HUES48 (cell line): ENCODE measurements at regions not wholly inside any gene's neighbourhood (a gene's known extent, or its start where the extent isn't known, plus 50 kb on each side); places are given as distances from the start of the nearest gene placed in this dataset.

Experiments used
- H3K27ac ChIP-seq: one replicate; pipeline ENCODE4 v1.7.0; 2013; ENCODE audit warnings: low read depth, low read length, inconsistent platforms
- H3K27me3 ChIP-seq: 2 replicates; pipeline ENCODE4 v1.6.1; 2013; ENCODE audit warnings: mild to moderate bottlenecking, low read length; ENCODE audit not compliant: control insufficient read depth, insufficient read depth
- H3K36me3 ChIP-seq: 2 replicates; pipeline ENCODE4 v1.6.1; 2013; ENCODE audit warnings: low read length; ENCODE audit not compliant: control insufficient read depth, insufficient read depth
- H3K4me1 ChIP-seq: 2 replicates; pipeline ENCODE4 v1.6.1; 2013; ENCODE audit warnings: mild to moderate bottlenecking, low read length; ENCODE audit not compliant: control insufficient read depth, insufficient read depth
- H3K4me3 ChIP-seq: 2 replicates; pipeline ENCODE4 v1.5.1; 2013; ENCODE audit warnings: mild to moderate bottlenecking, low read depth, low read length
- H3K9ac ChIP-seq: 2 replicates; pipeline ENCODE4 v1.6.1; 2013; ENCODE audit warnings: mild to moderate bottlenecking, low read depth, low read length, moderate library complexity
- H3K9me3 ChIP-seq: 2 replicates; pipeline ENCODE4 v1.6.1; 2013; ENCODE audit warnings: low read length; ENCODE audit not compliant: control insufficient read depth, insufficient read depth

DNA sequence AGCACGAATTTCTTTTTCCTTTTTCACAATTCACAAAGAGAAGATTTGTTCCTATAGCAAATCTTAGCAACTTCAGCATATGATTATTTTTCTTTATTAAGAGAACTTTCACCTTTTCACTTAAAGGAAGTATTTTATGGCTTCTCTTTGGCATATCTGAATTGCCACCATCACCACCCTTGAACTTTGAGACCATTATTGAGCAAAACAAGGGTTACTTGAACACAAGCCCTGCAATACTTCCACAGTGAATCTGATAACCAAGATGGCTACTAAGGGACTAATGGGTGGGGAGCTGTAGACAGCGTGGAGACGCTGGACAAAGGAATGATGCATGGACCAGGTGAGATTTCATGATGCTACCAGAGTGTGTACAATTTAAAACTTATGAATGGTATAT is 815.0 kb downstream of the LRRIQ3 start:
- H3K4me3 ChIP-seq: no peak overlapping the region
- H3K9me3 ChIP-seq: no peaks in the 10 kb centered on the region
- no peaks in the 10 kb centered on the region for H3K36me3 ChIP-seq
- H3K9ac ChIP-seq: no peak overlapping the region
- H3K27ac ChIP-seq: no peak overlapping the region
- H3K27me3 ChIP-seq: no peaks in the 10 kb centered on the region
- no peaks in the 10 kb centered on the region for H3K4me1 ChIP-seq

GRCh38 chr1:73366734-73367413 is 831.1 kb downstream of the LRRIQ3 start:
- H3K9me3 ChIP-seq: no peaks in the 10 kb centered on the region
- H3K4me3 ChIP-seq: no peak overlapping the region

DNA sequence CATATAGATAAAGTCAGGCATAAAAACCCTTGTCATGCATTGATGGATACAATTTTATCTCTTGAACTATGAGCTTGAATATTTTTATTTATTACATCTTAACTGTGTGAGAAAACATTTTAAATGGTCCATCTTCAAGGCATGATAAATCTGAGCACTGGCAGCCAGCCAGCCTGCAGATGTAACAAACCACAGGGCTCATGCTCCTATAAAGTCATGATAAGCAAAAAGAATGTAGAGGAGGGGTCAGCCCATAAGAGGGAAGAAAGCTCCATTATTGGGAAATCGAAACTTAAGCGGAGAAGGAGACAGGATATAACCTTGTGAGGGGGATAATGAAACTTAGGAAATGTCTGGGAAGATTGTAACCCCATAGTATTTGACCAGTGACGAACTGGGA is 839.0 kb downstream of the LRRIQ3 start:
- Histone ChIP-seq H3K4me1 (no peaks in the 10 kb centered on the region), H3K4me3 (no peak overlapping the region), H3K9ac (no peak overlapping the region), H3K9me3 (no peaks in the 10 kb centered on the region), H3K27ac (no peak overlapping the region), H3K36me3 (no peaks in the 10 kb centered on the region), H3K27me3 (no peaks in the 10 kb centered on the region)

More at GRCh38 chr1:73366734-73367413, 831.1 kb downstream of the LRRIQ3 start:
- Histone ChIP-seq H3K9ac (no peak overlapping the region), H3K27me3 (no peaks in the 10 kb centered on the region), H3K27ac (no peak overlapping the region), H3K4me1 (no peaks in the 10 kb centered on the region), H3K36me3 (no peaks in the 10 kb centered on the region)

DNA sequence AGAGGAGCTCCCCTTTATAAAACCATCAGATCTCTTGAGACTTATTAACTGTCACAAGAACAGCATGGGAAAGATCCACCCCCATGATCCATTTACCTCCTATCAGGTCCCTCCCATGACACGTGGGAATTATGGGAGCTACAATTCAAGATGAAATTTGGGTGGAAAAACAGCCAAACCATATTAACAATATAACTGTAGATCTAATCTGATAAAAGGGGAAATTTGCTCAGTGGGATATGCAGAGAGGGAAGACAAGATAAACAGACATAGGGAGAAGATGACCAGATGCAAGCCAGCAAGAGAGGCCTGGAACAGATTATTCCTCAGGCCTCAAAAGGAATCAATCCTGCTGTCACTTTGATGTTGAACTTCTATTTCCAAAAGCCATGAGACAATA is 841.5 kb downstream of the LRRIQ3 start:
- H3K27ac ChIP-seq: no peak overlapping the region
- H3K9ac ChIP-seq: no peak overlapping the region
- no peaks in the 10 kb centered on the region for H3K4me1 ChIP-seq
- H3K9me3 ChIP-seq: no peaks in the 10 kb centered on the region
- H3K36me3 ChIP-seq: no peaks in the 10 kb centered on the region
- no peak overlapping the region for H3K4me3 ChIP-seq
- no peaks in the 10 kb centered on the region for H3K27me3 ChIP-seq

- Histone ChIP-seq H3K27ac (no peak overlapping the region), H3K27me3 (no peaks in the 10 kb centered on the region), H3K36me3 (no peaks in the 10 kb centered on the region), H3K4me3 (no peak overlapping the region), H3K4me1 (no peaks in the 10 kb centered on the region), H3K9ac (no peak overlapping the region), H3K9me3 (peaks cover 9% of the 10 kb centered on the region; the same call in 1 of the 2 replicates)
These were observed 854.0 kb downstream of the LRRIQ3 start for GRCh38 chr1:73343947-73344346.

DNA sequence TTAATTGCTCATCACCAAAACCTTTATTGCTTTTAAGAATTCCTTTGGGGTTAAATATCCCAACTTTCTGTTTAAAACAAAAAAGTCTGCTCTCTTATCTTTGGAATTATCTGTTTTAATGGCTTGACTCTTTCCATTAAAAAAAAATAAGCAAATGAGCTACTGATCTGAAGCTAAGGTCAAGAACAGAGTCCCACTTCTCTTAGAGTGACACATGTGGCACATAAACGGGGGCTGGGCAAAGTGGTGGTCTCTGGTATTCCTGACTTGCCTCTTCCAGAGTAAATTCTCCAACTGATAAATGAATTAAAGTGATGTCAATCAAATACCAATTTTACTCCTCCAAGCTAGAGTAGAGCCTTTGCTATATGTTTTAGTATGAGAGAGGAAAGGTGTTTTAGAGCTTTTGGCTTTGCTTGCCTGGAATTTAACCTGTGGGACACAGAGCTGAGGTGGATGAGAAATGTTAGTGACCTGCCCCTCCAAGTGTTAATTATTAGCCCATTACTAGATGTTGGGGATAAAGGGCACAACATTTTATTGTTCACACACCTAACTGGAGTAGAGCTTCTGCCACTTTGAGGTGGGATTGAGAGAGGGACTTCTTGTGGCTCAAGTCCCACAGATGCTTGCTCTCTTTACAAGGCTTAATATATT is 864.0 kb downstream of the LRRIQ3 start:
- no peak overlapping the region for H3K4me3 ChIP-seq
- no peaks in the 10 kb centered on the region for H3K36me3 ChIP-seq
- H3K4me1 ChIP-seq: no peaks in the 10 kb centered on the region
- no peaks in the 10 kb centered on the region for H3K27me3 ChIP-seq
- H3K9ac ChIP-seq: no peak overlapping the region
- H3K9me3 ChIP-seq: peaks cover 8% of the 10 kb centered on the region
- H3K27ac ChIP-seq: no peak overlapping the region

DNA sequence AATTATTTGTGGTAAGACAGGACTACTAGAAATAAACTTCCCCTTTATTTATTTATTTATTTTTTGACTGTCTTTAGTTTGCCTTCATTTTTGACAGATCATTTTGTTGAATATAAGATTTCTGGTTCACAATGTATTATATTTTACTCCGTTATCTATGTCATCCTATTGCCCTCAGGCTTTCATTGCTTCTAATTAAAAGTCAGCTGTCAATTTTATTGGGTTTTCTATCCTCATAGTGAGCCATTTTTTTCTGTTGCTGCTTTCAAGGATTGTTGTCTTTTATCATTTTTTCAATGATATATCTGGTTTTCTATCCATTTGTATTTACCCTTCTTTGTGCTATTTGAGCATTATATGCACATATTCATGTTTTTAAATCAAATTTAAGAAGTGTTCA is 866.2 kb downstream of the LRRIQ3 start:
- H3K36me3 ChIP-seq: no peaks in the 10 kb centered on the region
- no peak overlapping the region for H3K4me3 ChIP-seq
- no peak overlapping the region for H3K27ac ChIP-seq
- no peaks in the 10 kb centered on the region for H3K4me1 ChIP-seq
- no peaks in the 10 kb centered on the region for H3K27me3 ChIP-seq
- peaks cover 8% of the 10 kb centered on the region for H3K9me3 ChIP-seq
- no peak overlapping the region for H3K9ac ChIP-seq

- no peak overlapping the region for H3K4me3 ChIP-seq
- H3K4me1 ChIP-seq: no peaks in the 10 kb centered on the region
- H3K9ac ChIP-seq: no peak overlapping the region
- H3K9me3 ChIP-seq: peaks cover 8% of the 10 kb centered on the region
- H3K27ac ChIP-seq: no peak overlapping the region
- H3K27me3 ChIP-seq: no peaks in the 10 kb centered on the region
- no peaks in the 10 kb centered on the region for H3K36me3 ChIP-seq
These were observed 870.0 kb downstream of the LRRIQ3 start for GRCh38 chr1:73327998-73328397.

DNA sequence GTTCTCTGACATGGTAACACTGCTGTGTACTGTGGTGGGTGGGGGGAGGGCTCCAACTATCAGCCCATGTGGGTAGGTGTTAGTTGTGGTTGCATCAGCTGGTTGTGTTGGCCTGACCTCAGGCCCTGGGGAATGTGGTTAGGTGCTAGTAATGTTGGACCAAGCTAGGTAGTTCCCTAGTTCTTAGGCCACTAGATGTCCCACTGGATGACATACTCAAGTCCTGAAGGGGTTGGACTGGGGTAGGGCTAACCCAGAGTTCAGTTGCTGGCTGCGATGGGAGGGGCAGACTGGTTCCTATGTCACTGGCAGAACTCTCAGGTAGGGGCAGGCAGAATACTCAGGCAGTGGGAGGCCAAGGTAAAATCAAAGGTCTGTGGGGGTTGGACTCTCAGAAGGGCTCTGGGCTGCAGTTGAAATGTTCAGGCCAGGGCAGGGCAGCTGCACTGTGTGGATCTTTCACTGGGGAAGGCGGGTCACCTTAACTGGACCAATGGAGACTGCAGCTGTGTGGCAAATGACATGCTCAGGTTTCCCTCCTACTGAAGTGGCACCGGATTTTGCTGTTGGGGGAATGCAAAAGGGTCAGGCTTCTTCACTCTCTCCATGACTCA is 870.7 kb downstream of the LRRIQ3 start:
- no peaks in the 10 kb centered on the region for H3K36me3 ChIP-seq
- H3K4me1 ChIP-seq: no peaks in the 10 kb centered on the region
- H3K9ac ChIP-seq: no peak overlapping the region
- no peak overlapping the region for H3K4me3 ChIP-seq
- H3K9me3 ChIP-seq: peaks cover 5% of the 10 kb centered on the region
- no peak overlapping the region for H3K27ac ChIP-seq
- H3K27me3 ChIP-seq: no peaks in the 10 kb centered on the region

GRCh38 chr1:73326663-73327062 is 871.3 kb downstream of the LRRIQ3 start:
- no peaks in the 10 kb centered on the region for H3K9me3 ChIP-seq
- H3K27me3 ChIP-seq: no peaks in the 10 kb centered on the region
- no peaks in the 10 kb centered on the region for H3K36me3 ChIP-seq
- no peak overlapping the region for H3K27ac ChIP-seq
- H3K9ac ChIP-seq: no peak overlapping the region
- no peak overlapping the region for H3K4me3 ChIP-seq
- H3K4me1 ChIP-seq: no peaks in the 10 kb centered on the region

- Histone ChIP-seq H3K36me3 (no peaks in the 10 kb centered on the region), H3K9me3 (no peaks in the 10 kb centered on the region), H3K4me3 (no peak overlapping the region), H3K27ac (no peak overlapping the region), H3K4me1 (peaks cover 13% of the 10 kb centered on the region), H3K9ac (no peak overlapping the region), H3K27me3 (no peaks in the 10 kb centered on the region)
These were observed 887.1 kb downstream of the LRRIQ3 start for GRCh38 chr1:73310797-73311381.
